HG02943 (cell line): ENCODE measurements at regions not wholly inside any gene's neighbourhood (a gene's known extent, or its start where the extent isn't known, plus 50 kb on each side); places are given as distances from the start of the nearest gene placed in this dataset.

ENCODE experiments used
- ATAC-seq: cut with Tn5 transposase; IDR thresholded peaks from one replicate; pipeline ENCODE4 v1.9.1; 2021; ENCODE audit warnings: mild to moderate bottlenecking, low read depth, moderate library complexity; ENCODE audit not compliant: unreplicated experiment

GRCh38 chr15:77742570-77742969, 109.9 kb upstream of the LINGO1 start:
- no peak for ATAC-seq

DNA sequence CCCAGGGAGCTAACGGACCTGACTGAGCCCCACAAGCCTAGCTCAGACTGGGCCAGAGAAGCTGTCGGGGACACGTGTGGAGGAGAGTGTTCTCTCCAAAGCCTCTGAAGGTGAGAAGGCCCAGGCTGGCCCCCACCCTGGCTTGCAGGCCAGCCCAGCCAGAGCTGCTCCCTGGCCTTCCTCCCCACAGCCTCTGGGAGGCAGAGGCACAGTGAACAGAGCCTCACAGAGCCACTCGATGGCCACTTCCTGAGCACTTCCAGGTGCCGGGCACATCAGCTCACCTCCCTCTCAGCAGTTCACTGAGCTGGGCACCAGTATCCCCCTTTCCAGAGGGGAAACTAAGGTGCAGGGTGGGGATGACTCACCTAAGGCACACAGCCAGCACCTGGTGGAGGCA, 109.4 kb upstream of the LINGO1 start:
- ATAC-seq = no peak

- no peak for ATAC-seq
Measured at GRCh38 chr15:77741106-77741505, 108.4 kb upstream of the LINGO1 start.

GRCh38 chr15:77739591-77740378, 107.1 kb upstream of the LINGO1 start:
- ATAC-seq = no peak

DNA sequence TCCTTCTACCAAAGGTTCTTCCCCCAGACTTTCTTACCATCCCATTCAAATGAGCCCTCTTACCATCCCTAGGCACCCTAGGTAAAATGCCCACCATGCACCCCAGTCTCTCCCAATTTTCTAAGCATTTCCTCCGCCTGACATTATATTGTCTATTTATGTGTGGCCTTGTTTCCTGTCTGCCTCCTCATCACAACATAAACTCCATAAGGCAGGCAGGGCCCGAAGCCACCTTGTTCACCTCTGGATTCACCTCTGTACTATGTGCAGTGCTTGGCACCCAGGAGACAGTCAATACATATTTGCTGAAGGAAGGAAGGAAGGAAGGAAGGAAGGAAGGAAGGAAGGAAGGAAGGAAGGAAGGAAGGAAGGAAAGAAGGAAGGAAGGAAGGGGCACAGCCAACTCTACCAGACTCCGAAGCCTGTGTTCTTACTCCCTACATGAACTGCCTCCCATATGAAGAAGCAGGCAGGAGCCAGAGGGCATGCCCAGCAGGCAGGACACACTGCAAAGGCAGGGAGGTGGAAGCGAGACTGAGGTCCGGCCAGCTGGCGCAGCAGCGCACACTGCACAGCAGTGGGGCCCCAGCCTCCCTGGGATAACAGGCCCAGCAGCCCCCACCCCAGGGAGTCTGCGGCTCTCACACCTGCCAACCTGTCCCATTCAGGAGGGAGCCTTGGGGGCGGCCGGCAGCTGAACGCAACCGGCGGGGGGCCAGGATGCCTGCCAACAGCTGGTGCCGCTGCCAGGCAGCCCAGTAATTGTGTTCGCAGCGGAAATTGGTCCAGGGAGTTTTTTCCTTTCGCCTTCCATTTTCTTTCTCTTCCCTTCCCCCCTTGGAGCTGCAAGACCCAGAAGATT, 106.0 kb upstream of the LINGO1 start:
- ATAC-seq = no peak

DNA sequence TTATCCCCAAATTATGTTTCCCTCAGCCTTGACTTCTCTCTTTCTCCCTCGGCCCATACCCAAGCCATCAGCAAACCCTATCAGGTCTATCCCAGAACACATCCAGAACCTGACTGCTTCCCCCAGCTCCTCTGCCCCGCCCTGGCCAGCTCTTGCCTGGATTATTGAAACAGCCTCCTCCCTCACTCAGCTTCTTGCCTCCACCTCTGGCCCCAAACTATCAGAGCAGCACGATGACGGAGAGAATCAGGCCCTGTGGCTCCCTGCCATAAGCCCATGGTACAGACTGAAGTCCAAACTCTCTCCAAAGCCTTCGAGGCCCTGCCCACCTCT, 105.3 kb upstream of the LINGO1 start:
- ATAC-seq = no peak

DNA sequence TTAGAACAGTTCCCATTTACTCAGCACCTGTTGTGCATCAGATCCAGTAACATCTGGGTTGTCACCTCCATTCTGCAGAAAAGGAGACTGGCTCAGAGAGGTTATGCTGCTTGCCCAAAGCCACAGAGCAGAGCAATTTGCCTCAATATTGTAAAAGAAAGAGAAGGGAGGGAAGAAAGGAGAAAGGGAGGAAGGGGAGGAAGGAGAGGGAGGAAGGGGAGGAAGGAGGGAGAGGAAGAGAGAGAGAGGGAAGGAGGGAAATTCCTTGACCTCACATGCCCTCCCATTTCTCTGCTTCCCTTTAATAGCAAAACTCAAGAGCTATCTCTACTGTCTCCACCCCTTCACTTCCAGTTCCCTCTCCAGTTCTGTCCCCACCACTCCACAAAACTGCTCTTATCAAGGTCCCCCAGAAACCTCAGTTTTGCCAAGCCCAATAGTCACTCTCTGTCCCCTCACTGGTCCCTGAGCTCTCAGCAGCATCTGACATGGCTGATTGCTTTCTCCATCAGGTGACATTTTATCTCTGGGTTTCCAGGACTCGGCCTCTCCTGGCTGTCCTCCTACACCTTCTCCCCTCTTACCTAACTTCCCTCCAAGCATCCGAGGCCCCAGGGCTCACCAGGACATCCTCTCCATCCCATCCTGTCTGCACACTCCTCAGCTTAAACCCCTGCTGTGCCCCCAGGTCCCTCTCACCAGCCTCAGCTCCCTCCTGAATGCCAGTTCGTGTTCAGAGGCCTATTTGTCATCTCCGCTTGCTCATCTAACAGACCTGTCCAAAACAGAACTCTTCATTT, 104.7 kb upstream of the LINGO1 start:
- ATAC-seq = no peak

GRCh38 chr15:77734306-77734705, 101.6 kb upstream of the LINGO1 start:
- no peak for ATAC-seq

GRCh38 chr15:77733579-77734300, 101.0 kb upstream of the LINGO1 start:
- no peak for ATAC-seq

DNA sequence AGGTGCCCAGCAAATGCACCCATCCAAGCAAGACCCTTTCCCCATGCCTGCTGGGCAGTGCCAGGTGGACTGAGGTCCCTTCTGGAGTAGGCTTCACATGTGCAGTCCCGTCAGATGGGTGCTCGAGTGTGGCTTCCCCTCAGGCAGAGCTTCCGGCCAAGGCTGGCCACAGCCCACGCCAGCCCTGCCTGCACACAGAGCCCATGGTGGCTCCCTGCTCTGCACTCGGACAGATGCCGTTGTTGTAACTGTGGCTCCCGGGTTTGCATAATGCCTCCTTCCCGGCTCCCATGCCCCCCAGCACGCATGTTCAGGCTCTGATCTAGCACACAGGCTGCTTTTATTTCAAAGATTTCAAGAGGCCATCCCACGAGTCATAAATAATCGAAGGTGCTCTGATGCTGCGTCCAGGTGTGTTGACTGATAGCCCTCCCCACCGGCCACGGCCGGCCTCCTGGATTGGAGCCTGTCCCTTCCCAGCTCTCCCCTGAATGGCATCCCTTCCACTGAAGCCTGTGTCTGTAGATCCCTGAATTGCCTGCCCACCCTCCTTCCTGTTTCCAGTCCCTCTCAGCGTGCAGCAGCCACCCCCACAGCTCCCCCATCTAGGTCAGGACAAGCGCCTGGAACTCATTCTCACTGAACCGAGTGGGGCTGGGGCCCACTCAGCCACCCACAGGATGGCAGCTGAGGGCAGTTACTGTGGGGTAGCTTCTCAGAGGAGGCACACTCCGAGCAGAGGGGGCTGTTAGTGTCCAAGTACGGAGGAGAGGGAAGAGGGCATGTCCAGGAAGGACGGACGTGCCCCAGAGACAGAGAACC, 100.0 kb upstream of the LINGO1 start:
- no peak for ATAC-seq

DNA sequence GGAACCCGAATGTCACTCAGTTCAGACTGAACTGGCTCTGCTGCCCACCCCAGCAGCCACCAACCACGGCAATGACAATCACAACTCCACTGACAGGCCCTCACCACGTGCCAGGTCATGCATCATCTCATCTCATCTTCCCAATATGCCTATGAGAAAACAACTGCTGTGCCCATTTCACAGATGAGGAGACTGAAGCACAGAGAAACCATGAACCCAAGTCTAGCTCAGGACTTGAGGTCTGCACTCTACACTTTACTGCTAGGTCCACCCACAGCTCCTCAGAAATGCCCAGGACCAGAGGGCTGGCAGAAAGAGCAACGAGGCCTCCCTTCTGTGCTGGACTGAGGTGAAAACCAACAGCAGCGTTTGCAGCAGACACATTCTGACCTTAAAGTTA, 99.2 kb upstream of the LINGO1 start:
- no peak for ATAC-seq

GRCh38 chr15:77731067-77731466, 98.4 kb upstream of the LINGO1 start:
- ATAC-seq = no peak

DNA sequence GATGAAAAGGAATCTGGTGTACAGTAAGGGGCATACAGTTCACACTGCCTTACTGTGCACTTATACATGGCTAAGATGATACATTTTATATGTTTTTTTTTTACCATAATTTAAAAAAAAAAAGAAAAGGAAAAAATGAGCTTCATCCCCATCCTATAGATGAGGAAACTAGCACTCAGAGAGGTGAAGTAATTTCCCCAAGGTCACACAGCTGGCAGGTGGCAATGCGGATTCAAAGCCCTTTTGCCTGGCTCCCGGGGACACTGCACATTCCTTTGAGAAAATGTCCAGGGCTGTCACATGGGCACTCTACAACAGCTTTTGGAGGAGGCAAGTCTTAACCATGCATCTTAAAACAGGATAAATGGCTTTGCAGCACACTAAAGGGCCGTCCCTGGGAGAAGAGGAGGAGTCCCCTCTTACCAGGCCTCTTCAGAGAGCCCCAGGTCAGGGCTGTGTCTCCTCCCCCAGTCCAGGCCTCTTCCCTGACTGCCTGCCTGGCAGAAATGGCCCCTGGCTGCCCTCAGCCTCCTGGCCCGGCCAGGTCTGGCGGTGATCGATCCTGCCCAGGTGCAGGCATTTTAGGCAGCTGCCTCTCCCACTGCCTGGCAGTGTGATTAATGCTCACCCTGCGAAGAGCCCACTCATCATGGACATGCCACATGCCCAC, 95.1 kb upstream of the LINGO1 start:
- no peak for ATAC-seq

DNA sequence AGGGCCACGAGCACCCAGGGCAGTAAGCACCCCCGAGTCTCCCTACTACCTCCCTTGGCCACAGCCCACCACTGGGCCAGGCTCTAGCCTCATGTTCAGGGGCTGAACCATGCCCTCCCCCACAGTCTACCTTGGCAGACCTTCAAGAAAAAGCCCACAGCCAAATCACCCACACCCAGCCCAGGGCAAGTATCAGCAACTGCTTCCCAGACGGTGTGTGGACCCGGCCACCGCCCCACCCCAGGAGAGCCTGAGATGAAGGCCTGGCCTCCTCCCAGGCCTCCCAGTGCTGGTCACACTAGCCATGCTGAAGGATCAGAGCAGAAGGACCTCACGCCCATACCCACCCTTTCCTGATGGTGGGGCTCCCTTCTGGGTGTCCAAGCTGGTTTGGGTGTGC, 92.0 kb upstream of the LINGO1 start:
- ATAC-seq = no peak

DNA sequence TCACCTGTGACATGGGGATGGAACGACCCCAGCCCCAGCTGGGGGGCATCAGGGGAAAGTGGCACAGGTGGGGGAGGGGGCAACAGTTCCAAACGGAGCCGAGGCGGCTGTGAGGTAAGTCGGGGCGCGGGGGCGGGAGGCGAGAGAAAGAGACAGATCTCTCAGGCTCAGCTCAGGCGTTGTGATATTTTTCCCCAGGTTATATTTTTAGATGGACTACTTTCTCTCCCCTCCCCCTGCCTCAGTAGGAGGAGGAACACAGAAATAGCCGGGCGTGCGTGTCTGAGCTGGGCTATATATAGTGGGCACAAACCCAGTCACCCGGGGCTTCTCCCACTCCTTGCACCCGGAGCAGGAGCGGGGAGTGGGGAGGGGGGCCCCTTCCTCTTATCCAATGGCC, 91.0 kb upstream of the LINGO1 start:
- no peak for ATAC-seq

DNA sequence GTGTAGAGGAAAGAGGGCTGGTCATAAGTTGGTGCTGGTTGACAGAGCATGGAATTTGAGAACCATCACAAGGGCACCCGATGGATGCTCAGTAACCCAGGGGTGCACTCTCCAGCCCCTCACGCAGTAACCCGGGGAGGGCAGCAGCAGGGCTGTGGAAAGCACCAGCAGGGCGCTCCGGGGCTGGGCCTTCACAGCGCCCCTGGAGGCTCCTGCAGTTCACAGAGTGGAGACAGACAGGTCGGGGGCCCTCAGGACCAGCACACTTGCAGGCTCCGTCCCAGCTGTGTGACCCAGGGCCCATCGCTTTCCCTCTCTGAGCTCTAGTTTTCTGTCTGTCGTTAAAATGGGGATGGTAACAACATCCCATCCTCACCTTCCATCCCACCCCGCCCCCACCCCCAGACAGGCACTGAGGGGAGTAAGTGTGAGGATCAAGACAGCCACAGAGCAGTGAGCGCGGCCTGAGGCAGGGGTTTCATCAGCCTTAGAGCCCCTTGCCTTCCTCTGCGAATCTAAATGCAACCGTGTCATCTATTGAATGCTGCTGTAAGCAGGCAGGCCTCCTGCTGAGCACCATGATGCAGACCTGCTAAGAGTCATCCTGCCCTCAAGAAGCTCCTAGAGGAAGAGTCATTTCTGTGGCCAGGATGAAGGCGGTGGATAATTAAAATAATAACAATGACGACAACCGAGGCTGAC, 90.2 kb upstream of the LINGO1 start:
- ATAC-seq = no peak

DNA sequence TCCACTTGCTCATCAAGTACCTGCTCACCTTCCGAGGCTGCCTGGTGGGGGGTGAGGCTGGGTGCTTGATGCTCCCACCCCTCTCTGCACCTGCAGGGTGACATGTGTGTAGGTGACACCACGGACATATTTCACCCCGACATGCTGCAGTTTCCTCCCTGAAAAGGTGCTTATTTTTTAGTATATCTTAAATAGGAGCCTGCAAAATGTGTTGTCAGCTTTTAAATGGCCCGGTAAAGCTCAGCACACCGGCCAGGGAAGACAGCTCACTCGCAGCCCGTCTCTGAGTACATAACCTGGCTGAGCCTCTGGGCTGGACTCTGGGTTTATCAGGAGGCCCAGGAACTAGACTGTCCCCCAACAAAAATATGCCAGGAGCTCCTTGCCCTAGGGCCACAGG, 89.3 kb upstream of the LINGO1 start:
- ATAC-seq = no peak

- ATAC-seq = no peak
Measured at GRCh38 chr15:77720655-77721054, 87.9 kb upstream of the LINGO1 start.

GRCh38 chr15:77720173-77720572, 87.5 kb upstream of the LINGO1 start:
- ATAC-seq = no peak
